ENCODE measurements at regions not wholly inside any gene's neighbourhood (a gene's known extent, or its start where the extent isn't known, plus 50 kb on each side); places are given as distances from the start of the nearest gene placed in this dataset.

GRCh38 chr2:8462280-8462679 is 219.6 kb upstream of the ID2 start:
- intact Hi-C loops (cut with micrococcal nuclease): no loop called here
- no peak for TF ChIP-seq CTCF (IDR thresholded peaks at IDR 0.05)
- H3K36me3 Mint-ChIP-seq (ENCODE audit: low read depth): no peaks in the 10 kb centered on the region
- ChIA-PET POLR2A (interaction anchor here (0.6 kb wide), 1 partner anchor 1245 kb away, joined by 4 read pairs; no protein-coding TSS in a partner anchor), CTCF (no interaction called here)
- H3K27me3 Mint-ChIP-seq: peaks cover 13% of the 10 kb centered on the region
- H3K4me3 Mint-ChIP-seq: no peak overlapping the region
- H3K9me3 Mint-ChIP-seq: no peaks in the 10 kb centered on the region
- ATAC-seq (no peak), DNase-seq (no peak)
- no peak overlapping the region for H3K27ac Mint-ChIP-seq
- peaks cover 10% of the 10 kb centered on the region for H3K4me1 Mint-ChIP-seq (ENCODE audit: low read depth)

- intact Hi-C loops (cut with micrococcal nuclease): no loop called here
- DNase-seq (no peak), ATAC-seq (no peak)
- POLR2A ChIA-PET: no interaction called here
- no peaks in the 10 kb centered on the region for H3K9me3 Mint-ChIP-seq
- peaks cover 6% of the 10 kb centered on the region for H3K4me1 Mint-ChIP-seq (ENCODE audit: low read depth)
- peaks cover 13% of the 10 kb centered on the region for H3K27me3 Mint-ChIP-seq
- no peak overlapping the region for H3K4me3 Mint-ChIP-seq
- no peak for TF ChIP-seq CTCF (IDR thresholded peaks at IDR 0.05)
- H3K27ac Mint-ChIP-seq: no peak overlapping the region
- CTCF ChIA-PET: no interaction called here
- no peaks in the 10 kb centered on the region for H3K36me3 Mint-ChIP-seq (ENCODE audit: low read depth)
These were observed 218.8 kb upstream of the ID2 start for GRCh38 chr2:8462899-8463648.

GRCh38 chr2:8465560-8465959 is 216.3 kb upstream of the ID2 start:
- Mint-ChIP-seq H3K36me3 (ENCODE audit: low read depth) (no peaks in the 10 kb centered on the region), H3K27me3 (peaks cover 5% of the 10 kb centered on the region), H3K4me3 (no peak overlapping the region), H3K9me3 (no peaks in the 10 kb centered on the region), H3K27ac (no peak overlapping the region), H3K4me1 (ENCODE audit: low read depth) (peaks cover 18% of the 10 kb centered on the region)
- ChIA-PET POLR2A (no interaction called here), CTCF (no interaction called here)
- intact Hi-C loops (cut with micrococcal nuclease): no loop called here
- TF ChIP-seq CTCF (IDR thresholded peaks at IDR 0.05): no peak
- ATAC-seq: no peak
- no peak for DNase-seq

- ChIA-PET POLR2A (no interaction called here), CTCF (no interaction called here)
- TF ChIP-seq CTCF (IDR thresholded peaks at IDR 0.05): no peak
- intact Hi-C loops (cut with micrococcal nuclease): no loop called here
- Mint-ChIP-seq H3K4me1 (ENCODE audit: low read depth) (peaks cover 53% of the 10 kb centered on the region), H3K4me3 (no peak overlapping the region), H3K27me3 (no peaks in the 10 kb centered on the region), H3K9me3 (no peaks in the 10 kb centered on the region), H3K27ac (no peak overlapping the region), H3K36me3 (ENCODE audit: low read depth) (no peaks in the 10 kb centered on the region)
- DNase-seq (no peak), ATAC-seq (no peak)
These were observed 212.0 kb upstream of the ID2 start for GRCh38 chr2:8469709-8470493.
